ELF-1 (cell line): ENCODE measurements at regions not wholly inside any gene's neighbourhood (a gene's known extent, or its start where the extent isn't known, plus 50 kb on each side); places are given as distances from the start of the nearest gene placed in this dataset.

Experiments used
- DNase-seq: peaks from one replicate; pipeline ENCODE4 v3.0.0-alpha.2; 2016; ENCODE audit warnings: low read depth, low spot score

GRCh38 chr5:66306105-66306843 lies 162.2 kb downstream of the SREK1 start:
- peak; percentile 74 for DNase-seq

GRCh38 chr5:66306844-66307315 lies 162.8 kb downstream of the SREK1 start:
- DNase-seq, result no peak

- peak; percentile 14 for DNase-seq
Measured at GRCh38 chr5:66307647-66308241, 163.6 kb downstream of the SREK1 start.

- DNase-seq, result no peak
Measured at GRCh38 chr5:66312266-66312665, 168.2 kb downstream of the SREK1 start.

- no peak for DNase-seq
Measured at GRCh38 chr5:66315784-66316183, 171.7 kb downstream of the SREK1 start.

- DNase-seq, result no peak
Measured at GRCh38 chr5:66322786-66323528, 178.9 kb downstream of the SREK1 start.

- DNase-seq, result no peak
Measured at GRCh38 chr5:66323529-66323895, 179.4 kb downstream of the SREK1 start.

GRCh38 chr5:66324357-66324756 lies 180.3 kb downstream of the SREK1 start:
- no peak for DNase-seq

- DNase-seq, result no peak
Measured at GRCh38 chr5:66326276-66326675, 182.2 kb downstream of the SREK1 start.

GRCh38 chr5:66327008-66327407 lies 182.9 kb downstream of the SREK1 start:
- DNase-seq, result no peak

GRCh38 chr5:66329078-66329477 lies 185.0 kb downstream of the SREK1 start:
- no peak for DNase-seq

GRCh38 chr5:66333192-66333591 lies 189.1 kb downstream of the SREK1 start:
- no peak for DNase-seq

- peak; percentile 6 for DNase-seq
Measured at GRCh38 chr5:66337626-66338226, 193.6 kb downstream of the SREK1 start.

GRCh38 chr5:66338828-66339227 lies 194.7 kb downstream of the SREK1 start:
- no peak for DNase-seq

- no peak for DNase-seq
Measured at GRCh38 chr5:66339896-66340295, 195.8 kb downstream of the SREK1 start.

- DNase-seq, result no peak
Measured at GRCh38 chr5:66340786-66341185, 196.7 kb downstream of the SREK1 start.

- DNase-seq, result no peak
Measured at GRCh38 chr5:66342341-66342880, 198.3 kb downstream of the SREK1 start.

- no peak for DNase-seq
Measured at GRCh38 chr5:66343370-66344071, 199.4 kb downstream of the SREK1 start.

GRCh38 chr5:66344544-66344943 lies 200.4 kb downstream of the SREK1 start:
- DNase-seq, result no peak

GRCh38 chr5:66345281-66345680 lies 201.2 kb downstream of the SREK1 start:
- no peak for DNase-seq

- no peak for DNase-seq
Measured at GRCh38 chr5:66346869-66347268, 202.8 kb downstream of the SREK1 start.
